ENCODE measurements at regions not wholly inside any gene's neighbourhood (a gene's known extent, or its start where the extent isn't known, plus 50 kb on each side); places are given as distances from the start of the nearest gene placed in this dataset.

GRCh38 chr14:38103542-38104225, 104.0 kb upstream of the SSTR1 start:
- TF ChIP-seq CTCF (IDR thresholded peaks at IDR 0.05; ENCODE audit: insufficient read depth, low read depth, low read length) (no peak), EZH2 (IDR thresholded peaks at IDR 0.05; ENCODE audit: insufficient read depth, low read length) (no peak)

All from astrocyte (in vitro differentiated cells and primary cell).